KMS-11 (cell line): ENCODE measurements at regions not wholly inside any gene's neighbourhood (a gene's known extent, or its start where the extent isn't known, plus 50 kb on each side); places are given as distances from the start of the nearest gene placed in this dataset.

Experiments
- H2AFZ ChIP-seq: fragments of 200-600 bp; sonication (generic); 2 replicates; pipeline ENCODE4 v1.6.1; 2016; ENCODE audit warnings: antibody characterized with exemption, mixed run types, low read depth
- H3K27ac ChIP-seq: fragments of 200-600 bp; sonication (generic); 2 replicates; pipeline ENCODE4 v1.6.1; 2016; ENCODE audit warnings: mild to moderate bottlenecking, mixed run types
- H3K27me3 ChIP-seq: fragments of 200-600 bp; sonication (generic); 2 replicates; pipeline ENCODE4 v1.6.1; 2017; ENCODE audit warnings: mild to moderate bottlenecking, low read depth, mixed run types, moderate library complexity; ENCODE audit not compliant: insufficient read depth
- H3K36me3 ChIP-seq: fragments of 200-600 bp; sonication (generic); 2 replicates; pipeline ENCODE4 v1.6.1; 2017; ENCODE audit warnings: mild to moderate bottlenecking, mixed run types; ENCODE audit not compliant: insufficient read depth
- H3K4me1 ChIP-seq: fragments of 200-600 bp; sonication (generic); 2 replicates; pipeline ENCODE4 v1.6.1; 2016; ENCODE audit warnings: mild to moderate bottlenecking, low read depth, mixed run types; ENCODE audit not compliant: poor library complexity, severe bottlenecking
- H3K4me2 ChIP-seq: fragments of 200-600 bp; sonication (generic); 2 replicates; pipeline ENCODE4 v1.7.0; 2016; ENCODE audit warnings: mild to moderate bottlenecking, mixed run types
- H3K4me3 ChIP-seq: fragments of 200-600 bp; sonication (generic); IDR thresholded peaks from 2 replicates; pipeline ENCODE4 v1.6.1; 2017; ENCODE audit warnings: low read depth, low read length, mixed read lengths; ENCODE audit not compliant: insufficient read depth
- H3K79me2 ChIP-seq: fragments of 200-600 bp; sonication (generic); 2 replicates; pipeline ENCODE4 v1.6.1; 2016; ENCODE audit warnings: low read depth, mixed run types; ENCODE audit not compliant: insufficient read depth
- H3K9ac ChIP-seq: fragments of 200-600 bp; sonication (generic); 2 replicates; pipeline ENCODE4 v1.6.1; 2016; ENCODE audit warnings: mild to moderate bottlenecking, mixed run types
- H4K20me1 ChIP-seq: fragments of 200-600 bp; sonication (generic); 2 replicates; pipeline ENCODE4 v1.6.1; 2016; ENCODE audit warnings: mild to moderate bottlenecking, mixed run types; ENCODE audit not compliant: insufficient read depth
- TF ChIP-seq, protein P1 (sequence below): fragments of 200-600 bp; sonication (generic); conservative IDR thresholded peaks from 2 replicates; pipeline ENCODE4 v1.6.1; 2017; ENCODE audit warnings: low read depth, mild to moderate bottlenecking, antibody characterized with exemption, low read length, moderate library complexity, mixed read lengths

DNA sequence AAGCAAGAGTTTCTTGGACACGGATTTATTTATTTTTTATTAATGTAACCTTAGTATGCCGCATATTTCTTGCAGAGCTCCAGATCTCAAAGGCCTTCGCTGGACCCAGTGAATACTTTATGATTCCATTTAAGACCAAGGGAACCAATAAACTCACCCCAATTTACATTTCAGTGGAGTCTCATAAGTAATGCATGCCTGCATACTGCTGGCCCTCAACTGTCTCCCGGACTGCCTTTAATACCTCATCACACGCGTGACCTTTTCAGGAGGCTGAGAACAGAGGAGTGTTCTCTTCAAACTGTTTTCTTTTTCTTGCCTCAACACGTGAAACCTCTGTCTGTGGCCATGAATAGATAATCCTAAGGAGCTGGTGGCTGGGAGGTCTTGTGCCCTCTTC lies 240.9 kb downstream of the STIM2 start:
- no peak overlapping the region for H3K4me2 ChIP-seq
- H3K27ac ChIP-seq: no peak overlapping the region

DNA sequence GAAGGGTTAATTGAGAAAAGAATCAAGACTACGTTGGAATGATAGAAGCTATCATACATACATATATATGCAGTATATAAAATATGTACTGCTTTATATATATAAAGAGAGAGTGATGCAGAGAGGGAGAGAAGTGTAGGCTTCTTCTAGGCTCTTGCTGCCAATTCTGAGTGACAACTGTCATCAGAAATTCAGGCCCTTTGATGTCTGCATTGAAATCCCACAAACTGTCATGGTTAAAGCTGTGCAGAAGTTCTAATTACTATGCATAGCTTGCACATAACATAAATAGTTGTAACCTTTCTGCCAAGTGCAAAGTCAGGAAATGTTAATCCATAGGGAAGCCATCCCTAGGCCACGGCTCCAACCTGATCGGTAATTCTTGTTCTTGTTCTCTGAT lies 251.0 kb downstream of the STIM2 start:
- Histone ChIP-seq H3K4me2 (no peak overlapping the region), H2AFZ (no peak overlapping the region), H3K27ac (no peak overlapping the region), H3K4me3 (no peak overlapping the region), H3K4me1 (no peaks in the 10 kb centered on the region), H4K20me1 (no peaks in the 10 kb centered on the region), H3K36me3 (no peaks in the 10 kb centered on the region), H3K9ac (no peak overlapping the region), H3K27me3 (no peaks in the 10 kb centered on the region), H3K79me2 (no peaks in the 10 kb centered on the region)
- TF ChIP-seq, protein P1, sequence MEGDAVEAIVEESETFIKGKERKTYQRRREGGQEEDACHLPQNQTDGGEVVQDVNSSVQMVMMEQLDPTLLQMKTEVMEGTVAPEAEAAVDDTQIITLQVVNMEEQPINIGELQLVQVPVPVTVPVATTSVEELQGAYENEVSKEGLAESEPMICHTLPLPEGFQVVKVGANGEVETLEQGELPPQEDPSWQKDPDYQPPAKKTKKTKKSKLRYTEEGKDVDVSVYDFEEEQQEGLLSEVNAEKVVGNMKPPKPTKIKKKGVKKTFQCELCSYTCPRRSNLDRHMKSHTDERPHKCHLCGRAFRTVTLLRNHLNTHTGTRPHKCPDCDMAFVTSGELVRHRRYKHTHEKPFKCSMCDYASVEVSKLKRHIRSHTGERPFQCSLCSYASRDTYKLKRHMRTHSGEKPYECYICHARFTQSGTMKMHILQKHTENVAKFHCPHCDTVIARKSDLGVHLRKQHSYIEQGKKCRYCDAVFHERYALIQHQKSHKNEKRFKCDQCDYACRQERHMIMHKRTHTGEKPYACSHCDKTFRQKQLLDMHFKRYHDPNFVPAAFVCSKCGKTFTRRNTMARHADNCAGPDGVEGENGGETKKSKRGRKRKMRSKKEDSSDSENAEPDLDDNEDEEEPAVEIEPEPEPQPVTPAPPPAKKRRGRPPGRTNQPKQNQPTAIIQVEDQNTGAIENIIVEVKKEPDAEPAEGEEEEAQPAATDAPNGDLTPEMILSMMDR: no peak

More for the DNA sequence above, 240.9 kb downstream of the STIM2 start:
- H3K4me1 ChIP-seq: no peaks in the 10 kb centered on the region
- H3K36me3 ChIP-seq: no peaks in the 10 kb centered on the region
- no peak overlapping the region for H2AFZ ChIP-seq
- H3K27me3 ChIP-seq: no peaks in the 10 kb centered on the region
- H4K20me1 ChIP-seq: no peaks in the 10 kb centered on the region
- TF ChIP-seq, protein P1: no peak
- no peaks in the 10 kb centered on the region for H3K79me2 ChIP-seq
- no peak overlapping the region for H3K9ac ChIP-seq
- no peak overlapping the region for H3K4me3 ChIP-seq

- TF ChIP-seq, protein P1: no peak
- Histone ChIP-seq H4K20me1 (no peaks in the 10 kb centered on the region), H3K27me3 (no peaks in the 10 kb centered on the region), H3K79me2 (no peaks in the 10 kb centered on the region), H3K4me3 (no peak overlapping the region), H2AFZ (no peak overlapping the region), H3K27ac (no peak overlapping the region), H3K36me3 (no peaks in the 10 kb centered on the region), H3K9ac (no peak overlapping the region), H3K4me1 (no peaks in the 10 kb centered on the region), H3K4me2 (no peak overlapping the region)
These were observed 251.9 kb downstream of the STIM2 start for GRCh38 chr4:27112587-27112986.

GRCh38 chr4:27115221-27115620 lies 254.6 kb downstream of the STIM2 start:
- Histone ChIP-seq H4K20me1 (no peaks in the 10 kb centered on the region), H3K9ac (no peak overlapping the region), H2AFZ (no peak overlapping the region), H3K4me2 (no peak overlapping the region), H3K36me3 (no peaks in the 10 kb centered on the region), H3K27me3 (no peaks in the 10 kb centered on the region), H3K4me1 (no peaks in the 10 kb centered on the region), H3K27ac (no peak overlapping the region), H3K4me3 (no peak overlapping the region), H3K79me2 (no peaks in the 10 kb centered on the region)
- TF ChIP-seq, protein P1: no peak
